SIG-M5 treated with dmso at 0.1 percent for 504 hours (cell line): ENCODE measurements at regions not wholly inside any gene's neighbourhood (a gene's known extent, or its start where the extent isn't known, plus 50 kb on each side); places are given as distances from the start of the nearest gene placed in this dataset.
A peak's percentile ranks its signal among the peaks of the same experiment; 100 is the strongest.
"Not testable (repeated sequence)": the region's sequence is repeated elsewhere in the genome, so short reads cannot be mapped to it uniquely, and the experiment has no call there.

Experiments used
- DNase-seq: peaks from one replicate; lab custom pipeline; 2025; ENCODE audit not compliant: unreplicated experiment; lab: John Stamatoyannopoulos, UW

DNA sequence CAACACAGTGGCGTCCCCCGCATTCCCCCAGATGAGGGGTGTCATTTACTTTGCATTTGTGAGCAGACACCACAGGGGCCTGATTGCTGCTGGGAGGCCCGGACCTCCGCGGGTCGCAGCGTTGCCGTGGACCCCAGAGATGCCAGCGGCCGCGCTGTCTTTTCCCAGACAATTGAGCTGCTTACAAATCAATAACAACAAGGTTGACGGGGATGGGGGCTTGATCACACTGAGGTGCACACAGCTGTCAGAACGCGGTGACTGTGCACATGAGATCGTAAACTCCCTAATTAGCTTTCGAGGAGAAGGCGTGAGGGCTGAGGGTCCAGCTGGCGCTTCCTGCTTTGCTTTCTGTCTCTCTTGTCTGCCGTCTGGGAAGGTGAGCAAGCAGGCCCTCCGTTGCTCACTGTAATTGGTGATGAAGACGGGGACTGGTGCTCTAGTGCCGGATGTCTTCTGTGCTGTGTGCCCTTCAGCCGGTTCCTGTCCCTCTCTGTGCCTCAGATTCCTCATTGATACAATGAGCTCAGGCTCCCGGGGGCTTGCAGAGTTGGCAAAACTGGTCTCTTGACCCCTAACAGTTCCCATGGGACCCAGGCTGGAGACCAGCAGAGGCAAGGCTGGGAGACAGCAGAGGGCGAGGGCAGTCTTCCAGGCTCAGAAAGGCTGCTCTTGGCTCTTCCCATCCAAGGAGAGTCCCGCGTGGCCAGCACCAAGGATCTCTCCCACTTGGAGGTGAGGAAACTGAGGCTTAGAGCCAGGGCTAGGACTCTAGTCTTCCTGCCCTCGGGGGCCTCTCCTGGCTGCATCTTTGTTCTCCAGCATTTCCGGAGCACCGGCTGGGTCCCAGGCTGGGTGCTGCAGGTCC, 126.0 kb upstream of the PMEPA1 start:
- no peak for DNase-seq

DNA sequence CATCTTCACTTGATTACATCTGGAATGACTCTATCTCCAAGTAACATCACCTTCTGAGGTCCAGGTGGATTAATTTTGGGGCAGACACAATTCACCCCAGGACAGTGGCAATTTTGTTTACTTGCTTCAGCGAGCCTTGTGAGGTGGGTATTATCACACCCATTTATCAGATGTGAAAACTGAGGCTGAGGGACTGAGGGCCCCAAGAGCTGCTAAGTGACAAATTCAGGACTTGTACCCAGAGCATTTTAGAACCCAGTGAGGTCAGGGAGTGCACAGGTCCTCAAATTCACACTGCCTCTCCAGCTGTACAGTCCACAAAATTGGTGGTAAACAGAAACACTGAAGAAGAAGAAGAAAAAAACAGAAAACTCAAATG, 125.2 kb upstream of the PMEPA1 start:
- no peak for DNase-seq

DNA sequence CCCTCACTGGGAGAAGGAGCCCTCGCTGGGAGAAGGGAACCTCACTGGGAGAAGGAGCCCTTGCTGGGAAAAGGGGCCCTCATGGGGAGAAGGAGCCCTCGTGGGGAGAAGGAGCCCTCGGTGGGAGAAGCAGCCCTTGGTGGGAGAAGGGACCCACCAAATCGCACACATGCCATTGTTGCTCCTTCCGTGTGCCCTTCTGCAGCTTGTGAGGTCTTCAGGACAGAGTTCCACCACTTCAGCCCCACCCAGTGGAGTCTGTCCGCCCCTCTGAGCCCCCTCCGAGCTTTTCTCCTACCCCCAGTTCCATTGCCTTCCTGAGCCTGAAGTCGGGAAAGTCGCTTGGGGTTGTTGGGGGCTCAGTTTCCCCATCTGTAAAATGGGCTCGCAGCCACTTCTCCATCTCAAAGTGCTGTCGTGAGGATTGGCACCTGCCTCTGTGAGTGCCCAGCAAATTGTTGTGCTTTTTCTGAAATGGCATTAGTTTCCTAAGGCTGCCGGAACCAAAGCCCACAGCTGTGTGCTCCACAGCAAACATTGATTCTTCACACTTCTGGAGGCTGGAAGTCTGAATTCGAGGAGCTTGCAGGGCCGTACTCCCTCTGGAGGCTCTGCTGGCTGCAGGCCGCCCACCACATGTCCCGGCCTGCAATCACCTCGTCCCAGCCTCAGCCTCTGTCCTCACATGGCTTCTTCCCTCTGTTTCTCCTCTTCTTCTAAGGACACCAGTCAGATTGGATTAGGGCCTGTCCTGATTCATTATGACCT, 124.7 kb upstream of the PMEPA1 start:
- no peak for DNase-seq

DNA sequence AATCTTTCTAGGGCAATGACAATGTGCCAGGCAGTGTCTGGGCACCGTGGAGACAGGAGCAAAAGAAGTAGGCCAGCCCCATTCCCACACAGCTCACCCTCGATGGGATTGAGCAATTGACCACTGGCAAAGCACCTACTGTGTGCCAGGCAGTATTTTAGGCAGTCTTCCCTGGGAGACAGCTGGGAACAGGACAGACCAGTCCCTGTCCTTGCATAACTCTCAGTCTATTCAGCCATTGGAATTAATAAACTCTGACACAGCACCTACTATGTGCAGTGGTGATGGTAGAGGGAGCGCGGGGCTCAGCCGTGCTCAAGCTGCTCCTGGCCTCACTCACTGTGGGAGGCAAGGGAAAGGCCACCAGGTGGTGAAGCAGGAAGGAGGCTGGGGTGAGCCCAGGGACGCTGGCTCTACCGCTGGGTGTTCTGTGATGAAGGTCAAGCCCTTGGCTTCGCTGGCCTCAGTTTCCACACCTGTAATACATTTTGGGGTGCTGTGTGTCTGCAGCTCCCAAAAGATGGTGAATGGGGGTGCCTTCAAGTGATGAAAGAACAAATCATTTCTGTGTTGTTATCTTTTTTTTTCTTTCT, 122.3 kb upstream of the PMEPA1 start:
- DNase-seq = no peak

DNA sequence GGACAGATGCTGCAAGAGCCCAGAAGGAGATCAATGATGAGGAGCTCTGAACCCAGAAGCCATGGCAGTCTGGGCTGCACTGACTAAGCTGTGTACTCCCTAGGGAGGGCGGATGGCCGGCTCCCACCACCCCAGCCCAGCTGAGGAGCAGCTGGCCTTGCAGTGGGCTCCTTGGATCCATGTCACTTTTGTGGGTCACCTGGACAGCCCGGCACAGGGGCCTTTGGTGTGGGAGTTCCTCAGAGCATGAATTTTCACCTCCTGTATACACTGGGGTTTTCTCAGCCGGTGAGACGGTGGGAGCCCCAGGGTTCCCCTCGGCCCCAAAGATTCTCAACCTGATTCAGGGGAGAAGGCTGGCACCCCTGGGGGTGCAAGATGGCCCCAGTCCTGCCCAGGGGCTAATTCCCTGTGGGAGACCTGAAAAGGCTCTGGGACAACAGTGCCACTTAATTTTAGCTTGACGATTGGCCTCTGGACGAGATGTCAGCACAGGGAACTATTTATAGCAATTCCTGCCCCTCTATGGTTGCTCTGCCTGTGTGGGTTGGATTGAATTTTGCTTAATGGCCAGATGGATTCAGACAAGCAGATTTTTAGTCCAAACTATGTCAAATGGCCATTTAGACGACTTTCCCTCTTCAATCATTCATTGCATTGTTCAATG, 121.6 kb upstream of the PMEPA1 start:
- no peak for DNase-seq

DNA sequence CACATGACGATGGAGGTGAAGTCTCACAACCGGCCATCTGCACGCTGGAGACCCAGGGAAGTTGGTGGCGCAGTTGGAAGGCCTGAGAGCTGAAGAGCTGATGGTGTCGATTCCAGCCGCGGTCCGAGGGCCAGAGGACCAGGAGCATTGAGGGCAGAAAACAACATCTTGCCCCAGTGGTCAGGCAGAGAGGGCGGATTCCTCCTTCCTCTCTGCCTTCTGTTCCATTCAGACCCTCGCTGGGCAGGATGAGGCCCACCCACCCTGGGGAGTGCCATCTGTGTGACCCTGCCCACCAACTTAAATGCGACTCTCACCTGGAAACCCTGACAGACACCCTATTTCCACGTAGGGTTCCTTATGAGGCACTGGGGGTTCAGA, 120.7 kb upstream of the PMEPA1 start:
- no peak for DNase-seq

DNA sequence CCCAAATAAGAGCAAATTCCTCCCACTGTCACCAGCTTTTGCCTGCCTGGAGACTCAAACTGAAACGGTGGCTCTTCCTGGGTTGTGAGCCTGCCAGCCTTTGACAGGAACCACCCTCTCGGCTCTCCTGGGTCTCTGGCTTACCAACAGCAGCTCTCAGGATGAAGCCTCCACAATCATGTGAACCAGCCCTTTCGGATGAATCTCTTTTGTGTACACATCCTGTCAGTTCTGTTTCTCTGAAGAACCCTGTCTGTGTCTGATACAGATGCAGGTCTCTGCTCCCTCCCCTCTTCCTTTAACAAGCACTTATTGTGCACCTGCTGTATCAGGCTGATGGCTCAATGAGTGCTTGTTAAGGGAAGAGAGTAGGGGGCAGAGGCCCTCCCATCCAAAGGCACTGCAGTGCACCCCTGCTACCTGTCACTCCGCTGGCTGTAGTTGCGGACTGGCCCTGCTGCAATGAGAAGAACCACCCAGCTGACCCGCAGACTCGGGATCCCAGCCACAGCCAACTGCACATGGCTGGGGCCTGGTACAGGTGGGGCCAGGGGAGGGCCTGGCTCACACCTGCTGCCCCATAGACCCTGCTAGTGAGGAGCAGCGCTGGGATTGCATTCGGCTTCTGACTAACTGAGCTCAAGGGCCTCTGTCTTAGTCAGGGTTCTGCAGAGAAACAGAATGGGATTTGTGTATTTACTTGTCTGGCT, 120.1 kb upstream of the PMEPA1 start:
- no peak for DNase-seq

DNA sequence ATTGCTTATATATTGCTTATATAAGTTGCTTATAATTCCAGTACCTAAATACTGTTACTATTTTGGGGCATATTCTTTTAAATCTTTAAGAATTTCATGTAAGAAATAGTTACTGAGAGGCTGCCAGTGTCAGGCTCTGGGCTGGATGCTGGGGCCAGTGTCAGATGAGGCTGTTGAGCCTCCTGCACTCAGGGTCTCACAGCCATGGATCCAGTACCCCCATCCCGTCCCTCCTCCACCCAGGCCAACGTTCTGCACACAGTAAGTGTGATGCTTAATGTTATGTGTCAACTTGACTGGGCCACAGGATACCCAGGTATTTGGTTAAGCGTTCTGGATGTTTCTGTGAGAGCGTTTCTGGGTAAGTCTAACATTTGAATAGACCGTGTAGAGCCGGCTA, 119.5 kb upstream of the PMEPA1 start:
- DNase-seq = no peak

DNA sequence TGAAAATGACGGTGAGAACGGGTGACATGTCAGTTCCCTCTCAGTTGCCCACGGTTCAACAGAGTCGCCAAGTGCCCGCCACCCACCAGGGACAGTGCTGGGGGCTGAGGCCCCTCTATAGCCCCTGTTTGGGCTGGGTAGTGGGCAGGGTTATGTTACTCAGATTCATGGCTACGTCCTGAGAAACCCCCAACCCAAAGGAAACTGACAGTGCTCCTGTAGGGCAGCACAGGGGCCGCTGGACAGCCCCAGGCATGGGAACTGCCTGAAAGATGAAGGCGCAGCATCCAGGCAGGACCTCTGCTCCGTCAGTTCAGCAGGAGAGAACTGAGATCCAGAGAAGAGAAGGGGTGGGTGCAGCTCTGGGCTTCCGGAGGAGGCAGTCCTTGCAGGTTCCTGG, 118.9 kb upstream of the PMEPA1 start:
- DNase-seq = no peak

DNA sequence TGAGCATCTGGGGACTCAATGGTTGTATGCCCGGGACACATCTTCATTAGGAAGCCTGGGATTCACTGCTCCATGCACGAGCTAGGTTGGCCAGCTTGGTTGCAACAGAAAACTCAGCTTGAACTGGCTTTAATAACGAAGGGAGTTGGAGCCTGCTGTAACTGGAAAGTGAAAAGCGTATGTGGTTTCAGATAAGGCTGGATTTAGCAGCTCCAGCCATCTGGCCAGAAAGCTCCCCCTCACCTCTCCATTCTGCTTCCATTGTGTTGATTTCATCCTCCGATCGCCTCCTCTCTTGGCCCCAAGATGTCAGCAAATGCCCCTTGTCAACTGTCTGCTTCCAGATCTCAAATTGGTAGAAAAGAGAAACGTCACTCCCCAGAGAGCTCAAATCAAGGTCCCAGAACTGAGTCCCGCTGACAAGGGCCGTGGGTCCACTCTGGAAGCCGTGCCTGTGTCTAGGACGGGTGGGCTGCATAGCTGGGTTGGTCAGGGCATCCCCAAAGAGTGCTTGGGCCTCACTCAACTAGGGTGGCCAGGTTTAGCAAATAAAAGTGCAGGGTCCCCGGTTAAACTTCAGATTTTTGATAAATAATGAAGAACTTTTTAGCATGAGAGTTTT, 117.0 kb upstream of the PMEPA1 start:
- DNase-seq = no peak

DNA sequence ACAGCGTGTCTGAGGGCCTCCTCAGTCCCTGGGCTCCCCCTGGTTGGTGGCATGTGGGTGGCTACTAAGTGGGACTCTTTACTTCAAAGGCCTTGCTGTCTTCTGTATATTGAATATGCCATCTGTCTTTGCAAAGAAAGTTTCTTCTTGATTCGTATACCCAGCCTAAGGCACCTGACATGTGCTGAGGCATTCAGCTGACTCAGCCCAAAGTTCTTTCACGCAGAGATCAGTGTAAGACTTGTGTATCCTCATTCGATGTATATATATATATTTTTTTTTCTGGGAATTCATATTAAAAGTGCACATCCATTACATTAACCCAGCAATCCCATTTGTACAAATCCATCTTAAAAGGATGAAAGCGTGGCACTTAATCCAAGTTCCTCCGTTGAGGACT, 115.1 kb upstream of the PMEPA1 start:
- no peak for DNase-seq

DNA sequence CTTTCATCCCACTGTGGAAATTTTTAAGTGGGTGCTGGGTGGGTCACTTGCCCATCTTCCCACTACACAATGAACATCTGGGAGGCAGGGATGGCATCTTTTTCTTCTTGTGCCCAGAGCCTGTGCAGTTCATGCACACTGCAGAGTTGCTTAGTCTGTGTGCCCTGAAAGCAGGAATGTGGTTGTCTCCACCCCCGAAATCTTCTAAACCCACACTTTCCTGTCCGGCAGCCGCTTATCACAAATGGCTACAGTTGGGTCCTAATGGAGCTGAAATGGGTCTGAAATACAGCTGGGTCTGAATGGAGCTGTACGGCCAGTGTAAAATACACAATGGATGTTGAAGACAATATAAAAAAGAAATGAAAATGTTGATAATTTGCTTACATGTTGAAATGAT, 112.1 kb upstream of the PMEPA1 start:
- no peak for DNase-seq

DNA sequence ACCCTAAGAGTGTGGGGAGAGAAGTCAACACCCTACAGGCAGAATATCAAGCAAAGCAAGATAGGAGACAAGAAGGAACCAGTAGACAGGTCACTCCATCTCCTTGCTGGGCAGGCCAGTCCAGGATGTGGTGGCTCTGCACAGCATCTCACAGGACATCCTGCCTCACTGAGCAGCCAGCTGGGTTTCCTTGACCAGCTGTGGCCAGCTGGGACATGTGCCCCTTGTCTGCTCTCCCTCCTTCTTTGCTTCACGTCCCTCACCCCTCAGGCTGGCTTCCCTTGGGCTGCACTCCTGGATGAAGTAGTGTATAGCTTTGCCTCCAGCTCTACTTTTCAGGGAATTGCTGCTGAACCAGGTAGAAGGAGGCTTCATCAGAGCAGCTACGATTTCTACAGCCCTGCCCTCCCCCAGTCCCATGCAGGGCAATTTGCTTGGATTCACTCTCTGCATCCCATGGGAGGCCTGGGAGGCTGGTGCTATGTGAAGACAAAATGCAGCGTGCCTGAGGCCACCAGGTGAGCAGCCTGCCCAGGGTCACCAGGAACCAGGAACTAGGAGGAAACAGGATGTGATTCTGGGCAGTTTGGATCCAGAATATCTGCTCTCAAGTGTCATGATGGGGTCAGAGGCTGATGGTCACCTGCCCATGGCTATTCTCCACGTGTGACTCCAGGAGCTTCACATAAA, 110.0 kb upstream of the PMEPA1 start:
- peak; percentile 13 for DNase-seq

DNA sequence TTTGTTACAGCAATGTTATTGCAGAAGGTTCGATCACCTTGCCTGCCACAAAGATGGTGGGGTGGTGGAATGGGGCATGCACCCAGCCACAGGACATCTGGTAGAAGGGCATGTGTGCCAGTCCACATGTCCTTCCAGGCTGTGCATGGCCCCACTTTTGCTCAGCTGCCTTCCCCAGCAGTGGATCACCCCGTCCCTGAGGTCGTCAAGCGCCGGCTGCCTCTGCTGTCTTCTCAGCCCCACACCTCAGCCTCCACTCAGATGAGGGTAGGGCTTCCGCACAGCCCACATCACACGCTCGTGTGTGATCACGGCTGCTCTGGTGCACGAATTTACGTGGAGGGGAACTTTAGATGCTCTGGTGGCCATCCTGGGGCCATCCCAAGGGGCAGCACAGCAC, 109.5 kb upstream of the PMEPA1 start:
- no peak for DNase-seq

DNA sequence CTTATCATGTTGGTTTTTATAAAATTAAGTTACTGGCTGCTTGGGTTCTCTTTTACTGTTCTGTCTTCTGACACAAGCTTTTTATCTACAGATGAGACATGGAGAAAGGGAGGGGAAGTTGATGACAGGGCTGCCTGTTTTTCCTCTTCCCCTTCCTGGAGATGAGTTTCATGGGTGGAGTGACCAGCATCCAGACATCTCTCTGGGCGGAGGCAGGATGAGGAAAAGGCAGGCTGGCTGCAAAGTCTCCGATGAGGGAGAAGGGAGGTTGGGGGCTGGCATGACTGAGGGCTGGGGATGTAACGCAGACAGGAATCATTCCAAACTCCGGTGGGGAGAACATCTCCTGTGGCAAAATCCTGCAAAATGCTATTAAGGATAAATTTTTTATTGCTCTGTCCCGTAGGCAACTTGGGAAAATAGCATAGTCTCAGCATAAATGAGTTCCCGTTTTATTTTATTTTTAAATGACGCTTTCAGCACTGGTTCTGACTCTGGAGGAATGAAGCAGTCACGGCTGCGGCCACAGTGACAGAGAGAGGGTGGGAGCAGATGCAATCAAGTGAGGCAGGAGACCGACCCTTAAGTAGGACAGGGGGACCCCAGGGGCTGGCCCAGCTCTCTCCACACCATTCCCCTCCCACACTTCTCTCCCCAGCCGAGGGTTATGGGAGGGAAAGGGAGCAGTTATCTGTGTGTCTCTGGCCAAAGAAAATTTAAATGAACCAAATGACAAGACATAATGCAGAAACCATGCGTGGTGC, 108.8 kb upstream of the PMEPA1 start:
- DNase-seq = no peak

DNA sequence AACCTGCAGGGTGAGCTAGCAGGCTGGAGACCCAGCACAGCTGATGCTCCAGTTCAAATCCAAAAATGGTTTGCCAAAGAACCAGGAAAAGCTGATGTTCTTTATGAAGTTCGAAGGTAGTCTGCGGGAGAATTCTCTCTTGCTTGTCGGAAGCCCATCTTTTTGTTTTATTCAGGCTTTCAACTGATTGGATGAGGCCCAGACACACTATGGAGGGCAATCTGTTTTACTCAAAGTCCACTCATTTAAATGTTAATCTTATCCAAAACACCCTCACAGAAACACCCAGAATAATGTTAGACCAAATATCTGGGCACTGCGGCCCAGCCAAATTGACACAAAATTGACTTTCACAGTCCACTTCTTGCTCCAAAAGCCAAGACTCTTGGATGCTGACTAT, 105.6 kb upstream of the PMEPA1 start:
- DNase-seq = no peak

DNA sequence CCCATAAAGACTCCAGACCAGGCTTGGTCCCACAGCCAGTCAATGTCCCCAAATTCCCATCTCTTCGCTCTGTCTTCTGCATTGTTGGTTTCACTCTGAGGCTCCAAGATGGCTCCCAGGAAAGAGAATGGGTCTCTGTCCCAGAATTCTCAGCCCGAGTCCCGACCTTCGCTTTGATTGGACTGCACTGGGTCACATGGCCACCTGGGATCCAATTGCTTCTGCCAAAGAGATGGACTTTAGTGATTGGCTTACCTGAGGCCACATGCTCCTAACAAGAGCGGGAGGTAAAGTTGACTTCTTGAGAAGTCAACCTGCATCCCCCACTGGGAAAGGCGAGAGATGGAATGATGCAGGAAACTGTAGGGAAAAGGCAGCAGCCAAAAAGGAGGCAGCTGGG, 104.7 kb upstream of the PMEPA1 start:
- no peak for DNase-seq

DNA sequence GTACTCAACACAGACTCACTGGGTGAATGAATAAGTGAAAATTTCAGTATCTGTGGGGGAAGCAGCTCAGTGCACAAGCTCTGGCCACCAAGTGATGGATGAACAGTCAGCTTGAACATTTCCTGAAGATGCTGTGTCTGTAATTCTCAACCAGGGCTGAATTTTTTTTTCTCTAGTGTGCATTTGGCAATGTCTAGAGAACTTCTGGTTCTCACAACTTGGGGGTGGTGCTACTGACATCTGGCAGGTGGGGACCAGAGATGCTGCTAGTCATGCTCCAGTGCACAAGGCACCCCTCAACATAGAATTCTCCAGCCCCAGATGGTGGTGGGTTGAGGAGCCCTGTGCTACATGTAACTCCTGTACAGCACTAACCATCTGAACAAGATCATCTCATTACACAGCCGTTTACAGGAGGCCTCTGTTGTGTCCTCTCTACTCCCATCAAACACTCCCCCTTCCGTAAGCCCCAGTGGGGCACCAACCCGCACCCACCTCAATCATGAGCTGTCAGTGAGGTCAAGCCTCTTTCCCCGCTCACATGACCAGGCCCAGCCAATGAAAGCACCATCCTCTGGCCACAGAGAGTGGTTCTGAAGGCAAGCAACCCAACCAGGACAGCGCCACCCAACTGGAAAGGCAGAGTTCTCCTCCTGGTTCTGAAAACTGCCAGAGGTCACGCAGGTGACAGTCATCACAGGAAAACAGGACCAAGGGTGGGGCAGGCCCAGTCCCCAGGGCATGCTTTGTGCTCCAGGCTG, 103.9 kb upstream of the PMEPA1 start:
- DNase-seq = no peak

DNA sequence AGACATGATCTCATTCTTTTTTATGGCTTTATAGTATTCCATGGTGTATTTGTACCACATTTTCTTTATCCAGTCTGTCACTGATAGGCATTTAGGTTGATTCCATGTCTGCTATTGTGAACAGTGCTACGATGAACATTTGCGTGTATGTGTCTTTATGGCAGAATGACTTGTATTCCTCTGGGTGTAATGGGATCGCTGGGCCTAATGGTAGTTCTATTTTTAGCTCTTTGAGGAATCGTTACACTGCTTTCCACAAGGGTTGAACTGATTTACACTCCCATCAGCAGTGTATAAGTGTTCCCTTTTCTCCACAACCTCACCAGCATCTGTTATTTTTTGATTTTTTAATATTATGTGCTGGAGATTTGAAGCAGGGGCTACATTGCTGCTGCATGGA, 102.8 kb upstream of the PMEPA1 start:
- DNase-seq = not testable (repeated sequence)
